Subcutaneous abdominal adipose tissue (tissue), 5 donors: ENCODE measurements at regions not wholly inside any gene's neighbourhood (a gene's known extent, or its start where the extent isn't known, plus 50 kb on each side); places are given as distances from the start of the nearest gene placed in this dataset.

Experiments used
- H3K27ac ChIP-seq: one replicate; pipeline ENCODE4 v1.7.0; 2013; ENCODE audit warnings: low read depth, mild to moderate bottlenecking, inconsistent platforms, low read length, moderate library complexity
- H3K27me3 ChIP-seq, 5 donors: one replicate each; pipeline ENCODE4 v1.7.0; 2013; ENCODE audit warnings: low read length in 5 of 5, inconsistent platforms in 1 of 5; ENCODE audit not compliant: control insufficient read depth in 5 of 5, insufficient read depth in 4 of 5
- H3K36me3 ChIP-seq, 5 donors: one replicate each; pipeline ENCODE4 v1.7.0; 2013; ENCODE audit warnings: low read length in 5 of 5; ENCODE audit not compliant: control insufficient read depth in 5 of 5, insufficient read depth in 5 of 5
- H3K4me1 ChIP-seq, 5 donors: one replicate each; pipeline ENCODE4 v1.7.0; 2013; ENCODE audit warnings: low read length in 5 of 5, mild to moderate bottlenecking in 3 of 5, moderate library complexity in 1 of 5; ENCODE audit not compliant: control insufficient read depth in 5 of 5, insufficient read depth in 5 of 5
- H3K4me3 ChIP-seq, 5 donors: one replicate each; pipeline ENCODE4 v1.7.0; 2013; ENCODE audit warnings: low read length in 5 of 5, low read depth in 1 of 5
- H3K9ac ChIP-seq, 5 donors: one replicate each; pipeline ENCODE4 v1.7.0; 2013; ENCODE audit warnings: low read length in 5 of 5, mild to moderate bottlenecking in 4 of 5, moderate library complexity in 3 of 5
- H3K9me3 ChIP-seq, 5 donors: one replicate each; pipeline ENCODE4 v1.7.0; 2013; ENCODE audit warnings: low read length in 5 of 5; ENCODE audit not compliant: control insufficient read depth in 5 of 5
- donor health status: healthy.
- donor health status: healthy.
- donor health status: healthy.
- donor health status: healthy.
- donor health status: healthy.

DNA sequence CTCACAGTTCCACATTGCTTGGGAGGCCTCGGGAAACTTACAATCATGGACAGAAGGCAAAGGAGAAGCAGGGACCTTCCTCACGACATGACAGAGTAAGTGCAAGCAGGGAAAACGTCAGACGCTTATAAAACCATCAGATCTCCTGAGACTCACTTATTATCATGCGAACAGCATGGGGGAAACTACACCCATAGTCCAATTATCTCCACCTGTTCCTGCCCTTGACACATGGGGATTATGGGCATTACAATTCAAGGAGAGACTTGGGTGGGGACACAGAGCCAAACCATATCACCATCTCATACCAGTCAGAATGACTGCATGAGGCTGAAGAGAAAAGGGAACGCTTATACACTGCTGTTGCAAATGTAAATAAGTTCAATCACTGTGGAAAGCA is 1066.9 kb upstream of the PCDH7 start:
- Histone ChIP-seq H3K4me1 (no peaks in the 10 kb centered on the region), H3K9ac (no peak overlapping the region)

GRCh38 chr4:29680644-29681043 is 1039.5 kb upstream of the PCDH7 start:
- H3K27ac ChIP-seq = no peak overlapping the region
- H3K4me3 ChIP-seq = no peak overlapping the region
- H3K36me3 ChIP-seq = no peaks in the 10 kb centered on the region
- H3K27me3 ChIP-seq = no peaks in the 10 kb centered on the region
- no peaks in the 10 kb centered on the region for H3K4me1 ChIP-seq
- H3K9ac ChIP-seq = no peak overlapping the region
- no peaks in the 10 kb centered on the region for H3K9me3 ChIP-seq

More for the DNA sequence above, 1066.9 kb upstream of the PCDH7 start:
- no peak overlapping the region for H3K4me3 ChIP-seq
- no peaks in the 10 kb centered on the region for H3K36me3 ChIP-seq
- no peaks in the 10 kb centered on the region for H3K27me3 ChIP-seq
- H3K27ac ChIP-seq = no peak overlapping the region
- H3K9me3 ChIP-seq = no peaks in the 10 kb centered on the region

DNA sequence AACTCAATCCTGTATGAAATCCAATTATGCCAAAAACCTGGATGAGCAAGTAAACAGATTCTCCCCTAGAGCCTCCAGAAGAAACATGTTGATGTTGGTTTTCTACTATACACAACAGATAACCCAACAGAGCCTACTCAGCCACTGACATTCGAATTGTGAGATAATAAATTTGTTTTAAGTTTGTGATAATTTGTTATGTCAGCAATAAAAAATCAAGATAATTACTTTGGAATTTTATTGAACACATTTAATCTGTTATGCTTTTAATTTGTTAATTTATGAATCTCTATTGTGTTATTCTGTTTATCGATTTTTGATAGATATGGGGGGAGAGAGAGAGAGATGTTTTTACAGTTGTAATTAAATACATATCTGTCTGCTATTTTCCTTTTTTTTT is 1016.1 kb upstream of the PCDH7 start:
- Histone ChIP-seq H3K9me3 (peaks cover 0 to 9% (median 7%) of the 10 kb centered on the region in 5 donors), H3K27me3 (no peaks in the 10 kb centered on the region), H3K27ac (no peak overlapping the region), H3K36me3 (no peaks in the 10 kb centered on the region), H3K4me1 (no peaks in the 10 kb centered on the region), H3K9ac (no peak overlapping the region), H3K4me3 (no peak overlapping the region)

GRCh38 chr4:29708473-29708872 is 1011.7 kb upstream of the PCDH7 start:
- Histone ChIP-seq H3K4me3 (no peak overlapping the region), H3K9ac (no peak overlapping the region), H3K27ac (no peak overlapping the region), H3K9me3 (peaks cover 0 to 9% (median 7%) of the 10 kb centered on the region in 5 donors), H3K4me1 (no peaks in the 10 kb centered on the region), H3K36me3 (no peaks in the 10 kb centered on the region), H3K27me3 (no peaks in the 10 kb centered on the region)

- no peak overlapping the region for H3K27ac ChIP-seq
- no peaks in the 10 kb centered on the region for H3K27me3 ChIP-seq
- H3K36me3 ChIP-seq = no peaks in the 10 kb centered on the region
- H3K9me3 ChIP-seq = peaks cover 0 to 9% (median 7%) of the 10 kb centered on the region in 5 donors
- no peak overlapping the region for H3K9ac ChIP-seq
- H3K4me3 ChIP-seq = no peak overlapping the region
- no peaks in the 10 kb centered on the region for H3K4me1 ChIP-seq
Observed at GRCh38 chr4:29710519-29710918, 1009.6 kb upstream of the PCDH7 start.

DNA sequence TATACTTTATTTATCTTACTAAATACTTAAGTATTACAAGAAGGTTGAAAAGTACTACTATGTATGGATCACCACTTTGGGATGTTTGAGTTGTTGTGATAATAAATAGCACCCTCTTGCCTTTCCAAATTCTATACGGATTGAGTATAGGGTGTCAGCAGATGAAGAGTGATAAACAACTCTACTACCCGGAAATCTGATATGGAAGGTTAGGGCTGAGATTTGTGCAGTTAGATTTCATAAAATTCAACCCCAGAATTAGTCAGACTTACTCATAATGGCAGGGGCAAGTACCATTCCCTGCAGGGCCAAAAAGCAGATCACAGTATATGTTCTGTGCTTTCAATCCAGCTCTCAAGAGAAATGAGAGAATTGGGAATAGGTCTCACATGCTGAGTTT is 1008.9 kb upstream of the PCDH7 start:
- H3K9ac ChIP-seq = no peak overlapping the region
- H3K27me3 ChIP-seq = no peaks in the 10 kb centered on the region
- H3K9me3 ChIP-seq = peaks cover 0 to 7% (median 5%) of the 10 kb centered on the region in 5 donors
- no peak overlapping the region for H3K4me3 ChIP-seq
- no peak overlapping the region for H3K27ac ChIP-seq
- no peaks in the 10 kb centered on the region for H3K4me1 ChIP-seq
- no peaks in the 10 kb centered on the region for H3K36me3 ChIP-seq

- Histone ChIP-seq H3K4me1 (no peaks in the 10 kb centered on the region), H3K36me3 (no peaks in the 10 kb centered on the region), H3K9me3 (no peaks in the 10 kb centered on the region), H3K4me3 (no peak overlapping the region), H3K27ac (no peak overlapping the region), H3K27me3 (no peaks in the 10 kb centered on the region), H3K9ac (no peak overlapping the region)
Observed at GRCh38 chr4:29717287-29718057, 1002.7 kb upstream of the PCDH7 start.

DNA sequence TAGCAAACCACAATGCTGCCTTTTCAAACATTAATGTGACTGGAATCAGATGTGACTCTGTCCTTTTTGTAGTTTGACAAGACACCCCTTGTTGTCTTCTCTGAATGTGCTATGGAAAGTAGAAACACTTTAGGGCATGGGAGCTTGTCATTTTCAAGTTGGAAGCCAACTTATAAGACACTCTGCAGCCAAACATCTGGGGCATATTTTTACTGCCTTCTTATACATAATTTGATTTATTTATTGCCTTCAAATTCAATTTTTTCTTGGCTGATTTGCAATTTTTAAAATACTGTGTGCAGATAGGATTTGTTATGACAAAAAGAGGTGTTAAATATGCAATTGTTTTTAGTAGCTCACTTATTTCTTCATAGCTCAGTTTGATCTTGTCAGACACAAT is 1002.0 kb upstream of the PCDH7 start:
- H3K27ac ChIP-seq = no peak overlapping the region
- no peak overlapping the region for H3K4me3 ChIP-seq
- no peaks in the 10 kb centered on the region for H3K9me3 ChIP-seq
- H3K9ac ChIP-seq = no peak overlapping the region
- no peaks in the 10 kb centered on the region for H3K4me1 ChIP-seq
- H3K27me3 ChIP-seq = no peaks in the 10 kb centered on the region
- no peaks in the 10 kb centered on the region for H3K36me3 ChIP-seq

DNA sequence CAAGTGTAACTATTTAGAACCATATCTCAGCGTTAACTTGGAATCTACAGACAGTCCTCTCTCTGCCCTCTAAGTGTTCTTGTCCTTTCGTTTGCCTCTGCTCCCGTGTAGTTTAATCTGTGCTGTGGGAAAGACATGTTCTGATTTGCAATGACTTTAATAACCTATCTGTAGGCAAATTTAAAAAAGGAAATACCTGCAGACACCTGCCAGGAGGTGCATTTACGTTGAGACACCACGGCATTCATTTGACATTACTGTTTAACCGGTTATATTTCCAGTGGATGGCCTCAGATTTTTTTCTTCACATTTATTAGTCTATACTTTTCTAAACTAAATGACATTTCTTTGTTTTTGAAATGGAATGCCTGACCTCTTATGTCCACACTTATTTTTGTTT is 997.9 kb upstream of the PCDH7 start:
- H3K9ac ChIP-seq = no peak overlapping the region

DNA sequence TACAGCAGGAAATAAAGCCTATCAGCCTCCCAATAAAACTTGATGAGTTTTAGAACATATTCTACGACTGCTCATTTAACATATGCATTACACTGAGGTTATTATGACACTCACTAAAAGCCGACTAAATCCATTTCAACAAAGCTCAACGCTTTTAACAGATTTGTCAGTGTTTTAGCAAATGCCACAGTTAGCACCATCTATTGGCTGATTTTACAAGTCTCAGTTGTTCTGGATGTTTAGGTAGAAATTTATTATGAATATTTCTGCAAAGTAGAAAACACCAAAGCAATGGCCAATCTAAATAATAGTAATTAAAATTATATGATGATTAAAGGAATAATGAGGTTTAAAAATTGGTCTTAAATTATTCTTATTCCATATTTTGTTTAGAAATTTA is 993.2 kb upstream of the PCDH7 start:
- Histone ChIP-seq H3K9me3 (no peaks in the 10 kb centered on the region), H3K4me1 (no peaks in the 10 kb centered on the region), H3K4me3 (no peak overlapping the region), H3K27me3 (no peaks in the 10 kb centered on the region), H3K36me3 (no peaks in the 10 kb centered on the region), H3K9ac (no peak overlapping the region), H3K27ac (no peak overlapping the region)

More for the DNA sequence above, 997.9 kb upstream of the PCDH7 start:
- Histone ChIP-seq H3K4me3 (no peak overlapping the region), H3K27ac (no peak overlapping the region), H3K27me3 (no peaks in the 10 kb centered on the region), H3K9me3 (no peaks in the 10 kb centered on the region), H3K4me1 (no peaks in the 10 kb centered on the region), H3K36me3 (no peaks in the 10 kb centered on the region)
